ENCODE measurements at regions not wholly inside any gene's neighbourhood (a gene's known extent, or its start where the extent isn't known, plus 50 kb on each side); places are given as distances from the start of the nearest gene placed in this dataset.
"Not testable (repeated sequence)": the region's sequence is repeated elsewhere in the genome, so short reads cannot be mapped to it uniquely, and the experiment has no call there.

- H3K4me3 Mint-ChIP-seq; H3K36me3 Mint-ChIP-seq; H3K27ac Mint-ChIP-seq; DNase-seq; H3K27me3 Mint-ChIP-seq; ATAC-seq (replicated peaks); H3K4me1 Mint-ChIP-seq; H3K9me3 Mint-ChIP-seq: not testable (repeated sequence)
Observed at GRCh38 chr9:16066201-16066600, 513.4 kb downstream of the CCDC171 start.

- Mint-ChIP-seq H3K9me3 (peaks cover 5 to 7% of the 10 kb centered on the region in 2 donors), H3K36me3 (no peaks in the 10 kb centered on the region), H3K27me3 (no peaks in the 10 kb centered on the region), H3K4me3 (no peak overlapping the region), H3K27ac (no peak overlapping the region), H3K4me1 (no peaks in the 10 kb centered on the region)
- DNase-seq, result no peak
- no peak for ATAC-seq (replicated peaks)
Observed at GRCh38 chr9:16068476-16068875, 515.6 kb downstream of the CCDC171 start.

GRCh38 chr9:16069249-16069648, 516.4 kb downstream of the CCDC171 start:
- no peak for ATAC-seq (replicated peaks)
- Mint-ChIP-seq H3K9me3 (peaks cover 4 to 7% of the 10 kb centered on the region in 2 donors), H3K4me3 (no peak overlapping the region), H3K4me1 (no peaks in the 10 kb centered on the region), H3K27ac (no peak overlapping the region), H3K27me3 (no peaks in the 10 kb centered on the region), H3K36me3 (no peaks in the 10 kb centered on the region)
- DNase-seq, result no peak

GRCh38 chr9:16069671-16070454, 517.0 kb downstream of the CCDC171 start:
- ATAC-seq (replicated peaks) (no peak), DNase-seq (no peak)
- H3K27ac Mint-ChIP-seq, result no peak overlapping the region
- no peaks in the 10 kb centered on the region for H3K4me1 Mint-ChIP-seq
- no peaks in the 10 kb centered on the region for H3K36me3 Mint-ChIP-seq
- H3K27me3 Mint-ChIP-seq, result no peaks in the 10 kb centered on the region
- H3K4me3 Mint-ChIP-seq, result no peak overlapping the region
- peaks cover 4 to 7% of the 10 kb centered on the region in 2 donors for H3K9me3 Mint-ChIP-seq

- DNase-seq (no peak), ATAC-seq (replicated peaks) (no peak)
- peaks cover 4 to 7% of the 10 kb centered on the region in 2 donors for H3K9me3 Mint-ChIP-seq
- H3K36me3 Mint-ChIP-seq, result no peaks in the 10 kb centered on the region
- no peaks in the 10 kb centered on the region for H3K4me1 Mint-ChIP-seq
- H3K27me3 Mint-ChIP-seq, result no peaks in the 10 kb centered on the region
- no peak overlapping the region for H3K4me3 Mint-ChIP-seq
- no peak overlapping the region for H3K27ac Mint-ChIP-seq
Observed at GRCh38 chr9:16070455-16071145, 517.8 kb downstream of the CCDC171 start.

GRCh38 chr9:16071400-16071799, 518.6 kb downstream of the CCDC171 start:
- peaks cover 4 to 7% of the 10 kb centered on the region in 2 donors for H3K9me3 Mint-ChIP-seq
- H3K4me1 Mint-ChIP-seq, result no peaks in the 10 kb centered on the region

GRCh38 chr9:16074963-16075362, 522.1 kb downstream of the CCDC171 start:
- Mint-ChIP-seq H3K27ac (no peak overlapping the region), H3K9me3 (peaks cover 0 to 4% of the 10 kb centered on the region in 2 donors), H3K4me3 (no peak overlapping the region), H3K36me3 (no peaks in the 10 kb centered on the region), H3K4me1 (no peaks in the 10 kb centered on the region), H3K27me3 (no peaks in the 10 kb centered on the region)
- ATAC-seq (replicated peaks) (no peak), DNase-seq (no peak)

More at GRCh38 chr9:16071400-16071799, 518.6 kb downstream of the CCDC171 start:
- DNase-seq (no peak), ATAC-seq (replicated peaks) (no peak)
- Mint-ChIP-seq H3K36me3 (no peaks in the 10 kb centered on the region), H3K27ac (no peak overlapping the region), H3K4me3 (no peak overlapping the region), H3K27me3 (no peaks in the 10 kb centered on the region)

GRCh38 chr9:16075696-16076095, 522.9 kb downstream of the CCDC171 start:
- no peak overlapping the region for H3K27ac Mint-ChIP-seq
- no peaks in the 10 kb centered on the region for H3K36me3 Mint-ChIP-seq
- H3K27me3 Mint-ChIP-seq, result no peaks in the 10 kb centered on the region
- peaks cover 0 to 4% of the 10 kb centered on the region in 2 donors for H3K9me3 Mint-ChIP-seq
- H3K4me3 Mint-ChIP-seq, result no peak overlapping the region
- DNase-seq (no peak), ATAC-seq (replicated peaks) (no peak)
- H3K4me1 Mint-ChIP-seq, result no peaks in the 10 kb centered on the region

GRCh38 chr9:16076511-16076910, 523.7 kb downstream of the CCDC171 start:
- no peaks in the 10 kb centered on the region for H3K4me1 Mint-ChIP-seq
- ATAC-seq (replicated peaks) (no peak), DNase-seq (no peak)
- no peak overlapping the region for H3K4me3 Mint-ChIP-seq
- no peaks in the 10 kb centered on the region for H3K36me3 Mint-ChIP-seq
- no peak overlapping the region for H3K27ac Mint-ChIP-seq
- H3K9me3 Mint-ChIP-seq, result peaks cover 0 to 4% of the 10 kb centered on the region in 2 donors
- H3K27me3 Mint-ChIP-seq, result no peaks in the 10 kb centered on the region

GRCh38 chr9:16082796-16083195, 530.0 kb downstream of the CCDC171 start:
- no peaks in the 10 kb centered on the region for H3K36me3 Mint-ChIP-seq
- DNase-seq (no peak), ATAC-seq (replicated peaks) (no peak)
- no peaks in the 10 kb centered on the region for H3K27me3 Mint-ChIP-seq
- no peaks in the 10 kb centered on the region for H3K4me1 Mint-ChIP-seq
- peaks cover 11 to 12% of the 10 kb centered on the region in 2 donors for H3K9me3 Mint-ChIP-seq
- no peak overlapping the region for H3K4me3 Mint-ChIP-seq
- no peak overlapping the region for H3K27ac Mint-ChIP-seq

- DNase-seq, result no peak
- no peaks in the 10 kb centered on the region for H3K36me3 Mint-ChIP-seq
- H3K4me3 Mint-ChIP-seq, result no peak overlapping the region
- no peaks in the 10 kb centered on the region for H3K4me1 Mint-ChIP-seq
- no peak overlapping the region for H3K27ac Mint-ChIP-seq
- ATAC-seq (replicated peaks), result no peak
- no peaks in the 10 kb centered on the region for H3K27me3 Mint-ChIP-seq
- peaks cover 11 to 12% of the 10 kb centered on the region in 2 donors for H3K9me3 Mint-ChIP-seq
Observed at GRCh38 chr9:16085167-16085726, 532.4 kb downstream of the CCDC171 start.

- no peak overlapping the region for H3K27ac Mint-ChIP-seq
Observed at GRCh38 chr9:16090907-16091629, 538.2 kb downstream of the CCDC171 start.

GRCh38 chr9:16092142-16093091, 539.6 kb downstream of the CCDC171 start:
- ATAC-seq (replicated peaks) (no peak), DNase-seq (no peak)
- H3K27me3 Mint-ChIP-seq, result no peaks in the 10 kb centered on the region
- H3K36me3 Mint-ChIP-seq, result no peaks in the 10 kb centered on the region
- H3K9me3 Mint-ChIP-seq, result peaks cover 4 to 8% of the 10 kb centered on the region in 2 donors
- no peaks in the 10 kb centered on the region for H3K4me1 Mint-ChIP-seq
- no peak overlapping the region for H3K27ac Mint-ChIP-seq
- no peak overlapping the region for H3K4me3 Mint-ChIP-seq

More at GRCh38 chr9:16090907-16091629, 538.2 kb downstream of the CCDC171 start:
- DNase-seq (no peak), ATAC-seq (replicated peaks) (no peak)
- no peaks in the 10 kb centered on the region for H3K27me3 Mint-ChIP-seq
- no peak overlapping the region for H3K4me3 Mint-ChIP-seq
- peaks cover 12 to 16% of the 10 kb centered on the region in 2 donors for H3K9me3 Mint-ChIP-seq
- no peaks in the 10 kb centered on the region for H3K4me1 Mint-ChIP-seq
- H3K36me3 Mint-ChIP-seq, result no peaks in the 10 kb centered on the region
